Adrenal gland (tissue), 5 donors: ENCODE measurements at regions not wholly inside any gene's neighbourhood (a gene's known extent, or its start where the extent isn't known, plus 50 kb on each side); places are given as distances from the start of the nearest gene placed in this dataset.

ENCODE experiments used
- CTCF ChIP-seq, 6 experiments: fragments of 450-650 bp in 4 of 6; fragments of 200-600 bp in 2 of 6; sonication (generic) in 1 of 6; IDR thresholded peaks; 1 replicate in 5 of 6; 2 replicates in 1 of 6; pipeline versions ENCODE4 v1.5.1 to v1.8.0; 2016 to 2021; ENCODE audit warnings: antibody characterized with exemption in 6 of 6, mild to moderate bottlenecking in 2 of 6, moderate library complexity in 1 of 6
- POLR2A ChIP-seq, 2 donors: fragments of 450-650 bp; IDR thresholded peaks; one replicate each; pipeline ENCODE4 v1.6.1; 2017; ENCODE audit warnings: antibody characterized with exemption in 2 of 2, mild to moderate bottlenecking in 2 of 2, moderate library complexity in 1 of 2
- donor health status: DM: no; HTN: no; CAD: no.

- TF ChIP-seq CTCF (IDR thresholded peaks at IDR 0.05), result no peak
- TF ChIP-seq POLR2A (IDR thresholded peaks at IDR 0.05), result no peak
Measured at GRCh38 chr11:112615891-112616290, 345.3 kb upstream of the NCAM1 start.
